Endothelial cell of umbilical vein (primary cell): ENCODE measurements at regions not wholly inside any gene's neighbourhood (a gene's known extent, or its start where the extent isn't known, plus 50 kb on each side); places are given as distances from the start of the nearest gene placed in this dataset.

ENCODE experiments used
- CTCF ChIP-seq, 2 donors: IDR thresholded peaks; 1 replicate in 1 of 2; 2 replicates in 1 of 2; pipeline ENCODE4 v1.5.1; 2011; ENCODE audit warnings: low read length in 2 of 2, mild to moderate bottlenecking in 2 of 2, moderate library complexity in 2 of 2, control low read depth in 1 of 2, inconsistent platforms in 1 of 2, low read depth in 1 of 2; ENCODE audit not compliant: insufficient read depth in 1 of 2; ENCODE audit errors: extremely low read depth in 1 of 2
- EZH2 ChIP-seq: IDR thresholded peaks from 2 replicates; pipeline ENCODE4 v1.6.1; 2012; ENCODE audit warnings: borderline replicate concordance, low read depth, mild to moderate bottlenecking, moderate library complexity, low read length, inconsistent platforms; ENCODE audit not compliant: severe bottlenecking
- FOS ChIP-seq: IDR thresholded peaks from 2 replicates; pipeline ENCODE4 v1.6.1; 2011; ENCODE audit warnings: mild to moderate bottlenecking, low read length, moderate library complexity, borderline replicate concordance; ENCODE audit not compliant: insufficient read depth
- GATA2 ChIP-seq: IDR thresholded peaks from 2 replicates; pipeline ENCODE4 v1.7.0; 2011; ENCODE audit warnings: low read depth, mild to moderate bottlenecking, moderate library complexity, mixed read lengths, low read length; ENCODE audit not compliant: insufficient read length, insufficient read depth
- MAX ChIP-seq: IDR thresholded peaks from 2 replicates; pipeline ENCODE4 v1.6.1; 2011; ENCODE audit not compliant: insufficient read depth, insufficient read length
- POLR2A ChIP-seq: IDR thresholded peaks from 2 replicates; pipeline ENCODE4 v1.6.1; 2012; ENCODE audit warnings: low read depth, mild to moderate bottlenecking, control low read depth, low read length
- POLR2AphosphoS5 ChIP-seq: IDR thresholded peaks from 2 replicates; pipeline ENCODE4 v1.6.1; 2012; ENCODE audit warnings: low read depth, mild to moderate bottlenecking, control low read depth, low read length, moderate library complexity; ENCODE audit not compliant: insufficient read depth

DNA sequence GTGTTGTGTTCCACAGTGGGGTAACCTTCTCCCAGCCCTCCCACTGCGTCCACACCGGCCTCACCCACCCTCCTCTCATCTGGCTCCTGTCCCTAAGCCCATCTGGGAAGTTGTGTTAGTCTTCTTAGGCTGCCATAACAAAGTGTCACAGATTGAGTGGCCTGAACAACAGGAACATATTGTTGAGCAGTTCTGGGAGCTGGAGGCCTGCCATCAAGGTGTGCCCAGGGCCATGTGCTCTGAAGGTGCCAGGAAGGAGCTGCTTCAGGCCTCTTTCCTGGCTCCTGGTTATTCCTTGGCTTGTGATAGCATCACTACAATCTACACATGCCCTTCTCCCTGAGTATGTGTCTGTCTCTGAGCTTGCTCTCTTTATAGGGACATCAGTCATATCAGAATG, 327.6 kb upstream of the COBL start:
- TF ChIP-seq MAX (no peak), CTCF (IDR thresholded peaks at IDR 0.05; ENCODE audit: extremely low read depth in 1 of 2, insufficient read depth in 1 of 2, low read depth in 1 of 2, low read length in 2 of 2) (no peak), POLR2AphosphoS5 (no peak), FOS (no peak), POLR2A (no peak), EZH2 (no peak), GATA2 (no peak)
